OCI-LY1 (cell line): ENCODE measurements at regions not wholly inside any gene's neighbourhood (a gene's known extent, or its start where the extent isn't known, plus 50 kb on each side); places are given as distances from the start of the nearest gene placed in this dataset.

Source experiments
- H2AFZ ChIP-seq: fragments of 200-600 bp; sonication (generic), shearing (Covaris generic); 2 replicates; pipeline ENCODE4 v1.6.0; 2014; ENCODE audit warnings: antibody characterized with exemption, mild to moderate bottlenecking, low read length
- H3F3A ChIP-seq: fragments of 200-600 bp; sonication (generic), shearing (Covaris generic); 2 replicates; pipeline ENCODE4 v1.6.0; 2014; ENCODE audit warnings: mild to moderate bottlenecking, antibody characterized with exemption, low read length, moderate library complexity; ENCODE audit not compliant: insufficient read depth
- H3K27ac ChIP-seq: fragments of 200-600 bp; sonication (generic); 2 replicates; pipeline ENCODE4 v1.5.1; 2014; ENCODE audit warnings: low read length, mixed run types, mild to moderate bottlenecking, low read depth; ENCODE audit not compliant: poor library complexity, severe bottlenecking
- H3K27me3 ChIP-seq: fragments of 200-600 bp; sonication (generic); 2 replicates; pipeline ENCODE4 v1.6.0; 2014; ENCODE audit warnings: antibody characterized with exemption, mild to moderate bottlenecking, low read length, moderate library complexity; ENCODE audit not compliant: insufficient read depth
- H3K36me3 ChIP-seq: fragments of 200-600 bp; sonication (generic); 2 replicates; pipeline ENCODE4 v1.6.1; 2014; ENCODE audit warnings: mild to moderate bottlenecking, antibody characterized with exemption, low read length, moderate library complexity, mixed read lengths; ENCODE audit not compliant: insufficient read depth
- H3K4me1 ChIP-seq: fragments of 200-600 bp; sonication (generic); 2 replicates; pipeline ENCODE4 v1.5.1; 2014; ENCODE audit warnings: mild to moderate bottlenecking, low read length, moderate library complexity; ENCODE audit not compliant: insufficient read depth, severe bottlenecking
- H3K4me2 ChIP-seq: fragments of 200-600 bp; sonication (generic), shearing (Covaris generic); 2 replicates; pipeline ENCODE4 v1.6.1; 2014; ENCODE audit warnings: low read length
- H3K4me3 ChIP-seq: fragments of 200-600 bp; sonication (generic); 2 replicates; pipeline ENCODE4 v1.5.1; 2014; ENCODE audit warnings: low read length, low read depth, mild to moderate bottlenecking, mixed read lengths; ENCODE audit not compliant: poor library complexity, severe bottlenecking
- H3K79me2 ChIP-seq: fragments of 200-600 bp; shearing (Covaris generic); 2 replicates; pipeline ENCODE4 v1.6.1; 2016; ENCODE audit warnings: mixed run types, low read length, mixed read lengths; ENCODE audit not compliant: insufficient read depth
- H3K9ac ChIP-seq: fragments of 200-600 bp; sonication (generic), shearing (Covaris generic); 2 replicates; pipeline ENCODE4 v1.6.1; 2014; ENCODE audit warnings: mild to moderate bottlenecking, low read length, mixed read lengths
- H3K9me2 ChIP-seq: fragments of 200-600 bp; sonication (generic), shearing (Covaris generic); 2 replicates; pipeline ENCODE4 v1.6.1; 2014; ENCODE audit warnings: low read depth, mild to moderate bottlenecking, low read length, mixed read lengths
- H3K9me3 ChIP-seq: fragments of 200-600 bp; shearing (Covaris generic); 2 replicates; pipeline ENCODE4 v1.6.1; 2014; ENCODE audit warnings: low read length, mixed read lengths
- H4K20me1 ChIP-seq: fragments of 200-600 bp; sonication (generic), shearing (Covaris generic); 2 replicates; pipeline ENCODE4 v1.6.0; 2016; ENCODE audit warnings: mild to moderate bottlenecking, low read length; ENCODE audit not compliant: insufficient read depth
- CTCF ChIP-seq: fragments of 200-600 bp; sonication (generic), shearing (Covaris generic); IDR thresholded peaks from 2 replicates; pipeline ENCODE4 v1.5.1; 2017; ENCODE audit warnings: mild to moderate bottlenecking, antibody characterized with exemption, low read length, moderate library complexity, mixed read lengths
- EZH2 ChIP-seq: fragments of 200-600 bp; sonication (generic), shearing (Covaris generic); IDR thresholded peaks from 2 replicates; pipeline ENCODE4 v1.8.0; 2017; ENCODE audit warnings: borderline replicate concordance, mixed run types, mild to moderate bottlenecking, antibody characterized with exemption, low read length, moderate library complexity, mixed read lengths

GRCh38 chr7:116150588-116150987, 59.8 kb upstream of the TES start:
- Histone ChIP-seq H3K9ac (no peak overlapping the region), H3F3A (no peaks in the 10 kb centered on the region), H3K9me2 (no peaks in the 10 kb centered on the region), H3K36me3 (no peaks in the 10 kb centered on the region), H3K27me3 (no peaks in the 10 kb centered on the region; the same call in 1 of the 2 replicates), H3K4me2 (no peak overlapping the region), H3K27ac (no peak overlapping the region), H4K20me1 (no peaks in the 10 kb centered on the region), H3K79me2 (no peaks in the 10 kb centered on the region), H3K4me3 (no peak overlapping the region), H3K4me1 (no peaks in the 10 kb centered on the region), H2AFZ (no peak overlapping the region), H3K9me3 (no peaks in the 10 kb centered on the region)
- TF ChIP-seq EZH2 (no peak), CTCF (no peak)

GRCh38 chr7:116152276-116152675, 58.1 kb upstream of the TES start:
- H3K27me3 ChIP-seq, result no peaks in the 10 kb centered on the region; the same call in 1 of the 2 replicates
- no peak overlapping the region for H3K4me2 ChIP-seq
- no peak overlapping the region for H3K27ac ChIP-seq
- no peaks in the 10 kb centered on the region for H4K20me1 ChIP-seq
- TF ChIP-seq EZH2 (no peak), CTCF (no peak)
- no peaks in the 10 kb centered on the region for H3K36me3 ChIP-seq
- H2AFZ ChIP-seq, result no peak overlapping the region
- no peak overlapping the region for H3K9ac ChIP-seq
- H3K9me3 ChIP-seq, result no peaks in the 10 kb centered on the region
- H3K4me1 ChIP-seq, result no peaks in the 10 kb centered on the region
- H3K4me3 ChIP-seq, result no peak overlapping the region
- no peaks in the 10 kb centered on the region for H3F3A ChIP-seq
- H3K9me2 ChIP-seq, result no peaks in the 10 kb centered on the region
- no peaks in the 10 kb centered on the region for H3K79me2 ChIP-seq

- H3K9me2 ChIP-seq, result no peaks in the 10 kb centered on the region
- H3K27ac ChIP-seq, result no peak overlapping the region
- no peaks in the 10 kb centered on the region for H3K4me1 ChIP-seq
- no peak overlapping the region for H3K4me2 ChIP-seq
- TF ChIP-seq EZH2 (no peak), CTCF (no peak)
- no peaks in the 10 kb centered on the region for H3K79me2 ChIP-seq
- H3K36me3 ChIP-seq, result no peaks in the 10 kb centered on the region
- H3K27me3 ChIP-seq, result no peaks in the 10 kb centered on the region; the same call in 1 of the 2 replicates
- H4K20me1 ChIP-seq, result no peaks in the 10 kb centered on the region
- H3K9me3 ChIP-seq, result no peaks in the 10 kb centered on the region
- no peaks in the 10 kb centered on the region for H3F3A ChIP-seq
- H3K9ac ChIP-seq, result no peak overlapping the region
- no peak overlapping the region for H2AFZ ChIP-seq
- no peak overlapping the region for H3K4me3 ChIP-seq
Measured at GRCh38 chr7:116153050-116153449, 57.3 kb upstream of the TES start.
